Stimulated activated CD8-positive, alpha-beta memory T cell treated with anti-CD3 and anti-CD28 coated beads, Interleukin-7, amount 100 ng/mL, for 24 hours (primary cell): ENCODE measurements at regions not wholly inside any gene's neighbourhood (a gene's known extent, or its start where the extent isn't known, plus 50 kb on each side); places are given as distances from the start of the nearest gene placed in this dataset.

Experiments used
- DNase-seq: peaks from one replicate; pipeline ENCODE4 v3.0.0-alpha.2; 2020; ENCODE audit warnings: low read depth

GRCh38 chr4:182143086-182143821, 99.9 kb upstream of the TENM3 start:
- DNase-seq = no peak

- no peak for DNase-seq
Observed at GRCh38 chr4:182143822-182144625, 99.2 kb upstream of the TENM3 start.

- no peak for DNase-seq
Observed at GRCh38 chr4:182144626-182145333, 98.4 kb upstream of the TENM3 start.

GRCh38 chr4:182145334-182145905, 97.8 kb upstream of the TENM3 start:
- no peak for DNase-seq

- no peak for DNase-seq
Observed at GRCh38 chr4:182147391-182147790, 95.8 kb upstream of the TENM3 start.

GRCh38 chr4:182150645-182151044, 92.6 kb upstream of the TENM3 start:
- no peak for DNase-seq

GRCh38 chr4:182155806-182156205, 87.4 kb upstream of the TENM3 start:
- DNase-seq = no peak

- no peak for DNase-seq
Observed at GRCh38 chr4:182163180-182163579, 80.0 kb upstream of the TENM3 start.

GRCh38 chr4:182169572-182169971, 73.6 kb upstream of the TENM3 start:
- DNase-seq = no peak

GRCh38 chr4:182169987-182170386, 73.2 kb upstream of the TENM3 start:
- DNase-seq = no peak

- no peak for DNase-seq
Observed at GRCh38 chr4:182170417-182170935, 72.7 kb upstream of the TENM3 start.

GRCh38 chr4:182174979-182175378, 68.2 kb upstream of the TENM3 start:
- no peak for DNase-seq

- no peak for DNase-seq
Observed at GRCh38 chr4:182175788-182176519, 67.2 kb upstream of the TENM3 start.

GRCh38 chr4:182177166-182177565, 66.0 kb upstream of the TENM3 start:
- no peak for DNase-seq

GRCh38 chr4:182179105-182179504, 64.1 kb upstream of the TENM3 start:
- no peak for DNase-seq

GRCh38 chr4:182179751-182180150, 63.5 kb upstream of the TENM3 start:
- no peak for DNase-seq

- no peak for DNase-seq
Observed at GRCh38 chr4:182185491-182185890, 57.7 kb upstream of the TENM3 start.

- DNase-seq = no peak
Observed at GRCh38 chr4:182187674-182188073, 55.5 kb upstream of the TENM3 start.

- no peak for DNase-seq
Observed at GRCh38 chr4:182188622-182189021, 54.6 kb upstream of the TENM3 start.

- DNase-seq = no peak
Observed at GRCh38 chr4:182189103-182189878, 53.9 kb upstream of the TENM3 start.

- no peak for DNase-seq
Observed at GRCh38 chr4:182190306-182190705, 52.9 kb upstream of the TENM3 start.
